GM21423 (cell line): ENCODE measurements at regions not wholly inside any gene's neighbourhood (a gene's known extent, or its start where the extent isn't known, plus 50 kb on each side); places are given as distances from the start of the nearest gene placed in this dataset.
"Not testable (repeated sequence)": the region's sequence is repeated elsewhere in the genome, so short reads cannot be mapped to it uniquely, and the experiment has no call there.

Source experiments
- ATAC-seq: cut with Tn5 transposase; IDR thresholded peaks from one replicate; pipeline ENCODE4 v1.9.1; 2021; ENCODE audit warnings: mild to moderate bottlenecking, moderate library complexity; ENCODE audit not compliant: unreplicated experiment

DNA sequence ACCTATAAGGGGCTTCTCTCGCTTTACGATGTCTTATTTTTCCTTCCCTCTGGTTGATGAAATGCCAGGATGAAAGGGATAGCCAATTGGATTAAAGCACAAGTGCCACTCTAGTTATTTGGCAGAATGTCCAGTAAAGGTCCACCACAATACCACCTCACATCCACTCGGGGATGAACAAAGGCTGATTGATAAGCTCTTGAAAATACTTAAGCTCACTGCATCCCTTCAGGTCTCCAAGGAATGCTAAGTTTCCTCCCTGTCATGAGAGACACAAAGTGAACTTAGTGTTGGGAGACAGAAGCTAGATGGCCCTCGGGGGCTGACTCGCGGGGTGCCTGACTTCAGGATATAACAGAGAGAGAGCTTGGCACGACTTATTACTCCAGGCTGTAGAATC lies 185.9 kb upstream of the ZNF644 start:
- ATAC-seq: not testable (repeated sequence)

DNA sequence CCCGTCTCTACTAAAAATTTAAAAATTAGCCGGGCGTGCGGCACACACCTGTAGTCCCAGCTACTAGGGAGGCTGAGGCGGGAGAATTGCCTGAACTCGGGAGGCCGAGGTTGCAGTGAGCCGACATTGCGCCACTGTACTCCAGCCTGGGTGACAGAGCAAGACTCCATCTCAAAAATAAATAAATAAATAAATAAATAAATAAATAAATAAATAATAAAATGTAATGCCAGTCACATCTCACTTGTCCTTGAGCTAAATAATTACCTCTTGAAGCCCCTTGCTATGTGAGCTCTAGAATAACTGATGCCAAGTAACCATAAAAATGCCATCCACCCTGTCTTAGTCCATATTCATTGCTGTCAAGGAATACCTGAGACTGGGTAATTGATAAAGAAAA lies 182.3 kb upstream of the ZNF644 start:
- not testable (repeated sequence) for ATAC-seq

DNA sequence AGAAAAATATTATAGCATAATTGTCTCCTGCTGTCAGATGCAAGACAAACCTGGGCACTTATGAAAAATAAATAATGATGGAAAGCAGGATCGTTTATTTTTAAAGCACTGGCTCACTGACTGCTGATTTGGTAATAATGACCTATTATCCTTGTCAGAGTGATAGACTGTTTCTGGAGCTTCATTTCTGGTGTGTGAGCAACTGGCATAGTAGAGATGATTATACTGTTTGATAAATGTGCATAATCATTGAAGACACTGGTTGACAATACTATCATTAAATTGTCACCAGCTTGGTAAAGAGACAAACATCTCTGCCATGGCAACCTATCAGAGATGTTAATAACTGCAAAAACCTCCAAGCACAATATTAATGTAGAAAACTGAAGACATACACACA lies 179.9 kb upstream of the ZNF644 start:
- ATAC-seq: no peak

DNA sequence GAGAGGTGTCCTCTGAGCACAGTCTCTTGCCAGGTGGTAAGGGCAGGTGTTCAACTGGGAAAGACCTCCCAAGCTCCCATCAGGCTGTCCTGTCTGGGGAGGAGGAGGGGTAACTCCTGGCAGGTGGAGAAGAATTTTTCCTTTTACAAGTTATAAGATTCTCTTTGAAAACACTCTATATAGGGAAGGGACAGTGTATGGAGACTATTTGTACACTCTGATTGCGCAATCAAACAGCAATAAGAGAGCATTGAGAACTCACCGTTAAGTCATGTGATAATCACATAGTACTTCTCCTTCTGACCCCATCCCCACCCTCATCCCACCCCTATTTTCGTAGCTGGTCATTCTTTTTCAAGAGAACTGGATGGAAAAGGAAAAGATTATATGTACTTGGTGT lies 179.3 kb upstream of the ZNF644 start:
- ATAC-seq: no peak

DNA sequence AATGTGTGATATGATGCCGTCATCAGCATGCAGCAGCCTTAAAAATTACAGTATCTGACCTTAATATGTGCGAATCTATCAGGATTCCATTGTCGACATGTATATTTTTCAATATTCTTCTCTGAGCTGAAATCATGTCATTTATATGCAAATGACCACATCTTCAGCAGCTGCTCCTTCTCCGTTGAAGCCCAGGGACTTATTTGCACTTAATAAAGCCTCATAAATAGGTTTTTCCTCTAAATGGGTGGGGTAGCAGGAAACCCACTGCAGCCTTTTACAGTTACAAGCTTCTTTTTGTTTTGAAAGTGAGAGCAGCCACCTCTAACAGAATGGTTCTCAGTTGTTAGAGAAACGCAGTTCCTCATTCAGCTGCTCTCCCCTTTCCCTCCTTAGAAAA lies 178.8 kb upstream of the ZNF644 start:
- no peak for ATAC-seq

DNA sequence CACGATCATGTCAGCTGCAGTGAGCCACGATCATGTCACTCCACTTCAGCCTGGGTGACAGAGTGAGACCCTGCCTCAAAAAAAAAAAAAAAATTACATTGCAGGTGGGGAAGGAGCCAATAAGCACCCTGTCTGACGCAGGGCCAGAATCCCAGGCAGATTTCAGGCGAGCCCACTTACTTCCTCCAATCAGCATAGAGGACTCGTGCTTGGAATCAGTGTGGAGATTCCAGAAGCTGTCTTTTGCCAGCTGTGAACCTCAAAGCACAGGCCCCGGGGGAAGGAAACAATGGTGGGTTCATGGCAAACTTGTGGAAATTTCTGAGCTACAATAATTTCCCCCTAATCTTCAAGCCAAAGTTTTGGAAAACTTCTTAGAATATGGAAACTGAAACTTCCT lies 178.2 kb upstream of the ZNF644 start:
- ATAC-seq: no peak

DNA sequence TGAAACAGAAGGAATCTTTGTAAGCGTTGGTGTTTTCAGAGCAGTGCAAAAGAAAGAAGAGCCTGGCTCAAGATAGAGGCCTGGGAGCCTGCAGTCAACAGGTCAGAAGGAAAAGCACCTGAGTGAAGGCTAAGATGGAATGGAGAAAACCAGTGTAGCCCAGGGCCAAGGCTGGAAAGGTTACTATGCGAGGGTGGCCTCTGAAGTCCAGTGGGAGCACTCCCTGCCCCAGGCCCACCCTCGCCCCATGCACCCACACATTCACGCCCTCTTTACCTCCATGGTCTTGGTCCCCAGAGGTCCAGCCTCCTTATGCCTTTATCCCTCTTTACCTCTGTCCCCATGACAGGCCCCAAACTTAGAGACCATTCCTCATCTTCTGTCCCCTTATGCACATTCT lies 169.2 kb upstream of the ZNF644 start:
- ATAC-seq: no peak

DNA sequence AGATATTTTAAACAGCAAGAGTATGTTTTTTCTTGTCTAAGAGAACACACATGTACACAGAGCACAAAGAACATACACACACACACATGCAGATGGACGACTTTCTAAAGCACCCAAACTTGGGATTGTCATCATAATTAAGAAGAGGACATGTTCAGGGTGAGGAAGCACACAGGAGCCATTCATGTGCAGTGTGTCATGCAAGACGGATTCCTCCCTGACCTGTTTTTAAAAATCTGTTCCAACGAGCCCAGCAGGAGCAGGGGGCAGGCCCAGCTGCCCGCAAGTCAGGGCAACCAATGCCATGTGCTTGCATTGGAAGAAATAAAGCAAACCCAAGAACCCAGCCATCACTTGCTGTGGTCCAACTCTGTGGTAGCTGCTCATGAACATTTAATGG lies 167.3 kb upstream of the ZNF644 start:
- ATAC-seq: no peak

DNA sequence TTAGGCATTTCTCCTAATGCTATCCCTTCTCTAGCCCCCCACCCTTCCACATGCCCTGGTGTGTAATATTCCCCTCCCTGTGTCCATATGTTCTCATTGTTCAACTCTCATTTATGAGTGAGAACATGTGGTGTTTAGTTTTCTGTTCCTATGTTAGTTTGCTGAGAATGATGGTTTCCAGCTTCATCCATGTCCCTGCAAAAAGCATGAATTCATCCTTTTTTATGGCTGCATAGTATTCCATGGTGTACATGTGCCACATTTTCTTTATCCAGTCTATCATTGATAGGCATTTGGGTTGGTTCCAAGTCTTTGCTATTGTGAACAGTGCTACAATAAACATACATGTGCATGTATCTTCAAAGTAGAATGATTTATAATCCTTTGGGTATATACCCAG lies 161.0 kb upstream of the ZNF644 start:
- not testable (repeated sequence) for ATAC-seq

DNA sequence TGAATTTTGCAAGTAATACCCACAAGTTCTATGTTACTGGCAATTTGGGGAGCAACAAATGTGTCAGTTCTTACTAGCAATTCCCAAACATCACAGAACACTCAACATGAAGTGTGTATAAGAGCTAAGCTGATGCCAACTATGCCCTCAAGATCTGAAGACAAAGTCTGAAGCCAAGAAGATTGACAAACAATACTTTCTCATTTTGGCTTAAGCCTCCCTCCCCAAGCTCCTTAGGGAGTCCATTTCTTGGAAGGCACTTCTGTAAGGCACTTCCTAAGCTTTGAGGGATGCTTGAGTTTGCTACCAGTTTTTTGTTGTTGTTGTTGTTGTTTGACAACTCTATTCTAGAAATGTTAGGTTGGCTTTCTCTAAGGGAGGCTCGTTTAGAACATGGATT lies 154.4 kb upstream of the ZNF644 start:
- ATAC-seq: no peak

DNA sequence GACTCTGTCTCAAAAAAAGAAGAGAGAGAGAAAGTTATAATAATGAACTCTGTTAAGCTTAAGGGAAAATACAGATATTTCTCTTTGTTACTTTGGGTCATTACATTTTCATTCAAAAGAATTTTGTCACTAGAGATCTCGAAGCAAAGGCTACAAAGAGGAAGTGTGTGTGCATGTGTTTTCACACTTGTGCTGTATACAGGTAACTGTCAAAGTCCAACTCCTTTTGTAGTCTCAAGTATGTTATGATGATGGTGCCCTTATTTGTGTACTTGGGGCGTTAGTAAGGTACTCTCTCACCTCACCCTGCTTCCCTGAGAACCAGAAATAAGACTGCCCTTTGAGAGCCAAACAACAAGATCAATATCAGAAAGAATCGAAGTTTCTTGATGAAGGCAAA lies 152.9 kb upstream of the ZNF644 start:
- no peak for ATAC-seq

DNA sequence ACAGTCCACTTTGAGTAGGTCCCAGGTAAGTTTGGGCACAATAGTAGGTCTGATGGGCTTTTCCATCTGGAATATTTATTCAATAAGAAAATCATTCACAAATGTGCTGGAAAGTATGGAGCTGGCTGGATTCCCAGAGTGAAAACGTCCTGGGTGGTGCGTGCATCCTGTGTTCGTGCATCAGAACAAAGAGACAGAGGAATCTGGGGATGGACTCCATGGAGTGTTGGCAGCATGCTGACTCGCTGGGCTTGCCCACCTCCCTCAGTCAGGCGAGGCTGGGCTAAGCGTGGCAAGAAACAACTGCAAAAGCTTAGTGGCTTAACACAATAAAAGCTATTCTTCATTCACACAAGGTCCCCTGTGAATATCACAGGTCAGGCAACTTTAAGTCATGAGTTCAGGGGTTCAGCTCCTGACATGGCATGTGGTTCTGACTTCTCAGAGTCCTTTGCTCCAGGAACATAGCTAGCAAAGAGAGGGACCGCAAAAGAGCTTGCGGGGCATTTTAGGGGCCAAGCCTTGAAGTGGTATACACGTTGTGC lies 151.6 kb upstream of the ZNF644 start:
- no peak for ATAC-seq

DNA sequence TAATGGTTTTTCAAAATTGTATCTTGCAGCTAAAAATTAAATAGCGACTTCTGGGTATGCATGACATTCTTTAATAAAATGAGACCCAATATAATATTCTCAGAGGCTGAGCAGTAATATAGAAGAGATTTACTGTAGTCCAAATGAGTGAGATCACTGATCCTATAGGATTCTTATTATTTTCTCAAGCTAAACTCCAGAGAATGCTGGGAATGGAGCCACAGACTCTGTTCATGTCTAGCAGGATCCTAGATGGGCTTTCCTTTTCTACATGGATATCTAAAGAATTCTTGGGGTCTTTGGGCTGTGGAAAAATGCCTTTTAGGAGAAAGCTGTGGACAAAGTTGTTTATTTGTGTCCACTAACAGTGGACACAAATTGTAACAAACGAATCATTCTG lies 150.7 kb upstream of the ZNF644 start:
- ATAC-seq: no peak

DNA sequence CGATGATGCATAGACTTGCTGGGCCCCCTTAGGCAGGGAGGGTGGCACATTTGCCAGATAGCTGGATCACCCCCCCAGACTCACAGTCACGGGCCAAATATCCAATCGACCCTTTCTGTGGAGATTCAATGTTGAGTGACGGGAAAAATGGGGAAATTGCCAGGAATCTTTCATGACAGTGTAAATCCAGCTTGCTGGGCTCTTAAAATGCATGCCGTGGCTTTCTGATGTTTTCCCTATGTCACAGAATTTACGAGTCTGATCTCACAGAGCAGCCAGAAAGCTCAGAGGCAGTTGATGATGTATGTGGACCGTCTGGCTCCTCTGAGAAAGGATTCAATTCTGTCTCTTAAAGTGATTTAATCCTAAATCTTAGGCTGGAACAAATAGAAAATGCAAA lies 150.1 kb upstream of the ZNF644 start:
- ATAC-seq: no peak

DNA sequence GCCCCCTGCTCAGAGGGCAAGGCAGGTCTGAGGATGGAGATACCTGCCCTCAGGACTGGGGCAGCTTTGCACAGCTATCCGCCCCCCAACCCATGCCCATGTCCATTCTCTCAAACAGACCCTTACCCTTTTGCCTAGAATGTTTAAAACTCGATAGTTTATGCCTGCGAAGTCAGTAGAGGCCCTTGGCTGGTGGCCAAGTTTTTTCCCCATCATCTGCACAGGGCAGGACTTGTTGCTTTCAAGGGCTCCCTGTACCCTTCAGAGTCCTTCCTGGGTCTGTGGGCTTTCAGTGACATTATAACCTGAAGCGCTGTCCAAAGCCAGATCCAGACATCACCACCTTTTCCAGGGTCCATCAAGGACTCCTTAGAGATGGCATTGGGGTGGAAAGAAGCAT lies 148.7 kb upstream of the ZNF644 start:
- no peak for ATAC-seq

DNA sequence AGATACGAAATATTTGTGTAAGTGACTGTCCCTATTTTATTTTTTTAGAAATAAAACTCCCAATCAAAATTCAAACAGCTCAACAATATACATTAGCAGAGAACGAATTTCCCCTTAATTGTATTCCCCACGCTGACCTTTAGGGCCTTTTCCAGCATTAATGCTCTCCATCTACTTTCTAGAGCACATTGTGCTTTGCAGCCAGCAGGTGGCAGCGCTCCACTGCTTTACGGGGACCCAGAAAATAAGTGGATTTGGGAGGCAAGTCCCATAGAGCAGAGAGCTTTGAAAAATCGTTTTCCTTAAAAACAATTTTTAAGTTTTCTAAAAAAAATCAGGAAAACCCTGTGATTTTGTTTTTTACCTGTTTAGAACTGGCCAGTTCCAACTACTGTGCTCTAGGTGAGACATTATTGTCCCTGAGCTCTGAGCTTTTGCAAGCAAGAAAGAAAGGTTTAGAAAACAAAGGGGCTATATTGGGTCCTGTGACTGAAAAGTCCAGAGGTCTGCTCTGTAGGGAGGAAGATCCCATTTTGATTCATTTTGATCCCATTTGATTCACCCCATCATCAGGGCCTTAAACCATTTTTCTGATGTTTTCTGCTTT lies 144.4 kb upstream of the ZNF644 start:
- peak; percentile 47 for ATAC-seq

DNA sequence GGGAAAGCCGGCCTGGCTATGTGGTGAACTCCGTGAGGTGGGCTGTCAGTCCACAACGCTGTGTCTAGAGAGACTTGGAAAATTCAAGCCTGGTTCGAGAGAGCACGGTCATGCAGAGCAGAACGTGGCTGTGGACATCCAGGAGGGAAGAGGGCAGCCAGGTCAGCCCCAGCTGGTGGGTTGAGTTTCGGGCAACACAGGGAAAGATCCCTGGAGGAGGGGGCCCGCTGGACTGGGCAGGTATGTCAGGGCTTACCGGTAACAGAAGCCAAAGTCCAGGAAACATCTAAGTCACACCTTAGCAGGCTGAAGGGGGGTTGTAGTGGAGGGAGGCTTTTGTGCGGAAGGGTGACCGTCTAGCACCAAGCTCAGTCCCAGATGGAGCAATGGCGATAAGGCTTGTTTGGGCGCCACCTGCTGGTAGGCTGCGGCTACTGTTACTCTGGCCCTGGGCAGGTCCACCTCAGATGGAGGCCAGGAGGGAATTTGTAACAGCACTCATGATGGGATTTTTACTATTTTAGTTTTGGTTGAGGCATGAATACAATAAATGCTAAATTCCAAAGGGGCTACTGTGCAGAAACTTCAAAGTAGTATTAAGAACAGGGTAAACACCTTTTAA lies 143.3 kb upstream of the ZNF644 start:
- peak; percentile 93 for ATAC-seq

DNA sequence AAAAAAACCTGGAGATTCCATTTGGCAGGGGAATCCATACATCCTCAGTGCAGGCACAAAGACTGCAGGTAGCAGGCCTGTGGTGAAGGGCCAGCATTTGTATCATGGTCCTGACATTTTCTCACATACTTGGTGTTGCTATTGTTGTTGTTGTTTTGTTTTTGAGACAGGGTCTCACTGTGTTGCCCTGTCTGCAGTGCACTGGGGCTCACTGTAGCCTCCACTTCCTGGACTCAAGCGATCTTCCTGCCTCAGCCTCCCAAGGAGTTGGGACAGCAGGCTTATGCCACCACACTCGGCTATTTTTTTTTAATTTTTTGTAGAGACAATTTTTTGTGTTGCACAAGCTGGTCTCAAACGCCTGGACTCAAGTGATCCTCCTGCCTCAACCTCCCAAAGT lies 140.8 kb upstream of the ZNF644 start:
- no peak for ATAC-seq

DNA sequence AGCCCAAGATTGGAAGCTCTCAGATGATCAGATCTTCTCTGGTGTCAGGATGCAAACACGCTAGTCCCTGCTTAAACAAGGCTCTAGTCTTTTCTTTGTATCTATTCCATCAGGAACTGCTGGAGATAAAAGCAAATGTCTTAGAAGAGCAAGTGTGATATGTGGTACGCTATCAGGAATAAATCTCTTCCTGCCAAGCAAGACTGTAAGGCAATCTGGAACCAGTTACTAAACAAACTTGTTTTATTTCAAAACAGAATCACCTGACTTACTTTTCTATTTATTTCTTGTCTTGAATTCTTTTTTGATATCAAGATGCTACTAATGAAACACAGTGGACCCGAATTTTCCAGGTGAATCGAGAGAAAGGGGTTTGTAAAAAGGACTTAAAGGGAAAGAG lies 139.9 kb upstream of the ZNF644 start:
- no peak for ATAC-seq

DNA sequence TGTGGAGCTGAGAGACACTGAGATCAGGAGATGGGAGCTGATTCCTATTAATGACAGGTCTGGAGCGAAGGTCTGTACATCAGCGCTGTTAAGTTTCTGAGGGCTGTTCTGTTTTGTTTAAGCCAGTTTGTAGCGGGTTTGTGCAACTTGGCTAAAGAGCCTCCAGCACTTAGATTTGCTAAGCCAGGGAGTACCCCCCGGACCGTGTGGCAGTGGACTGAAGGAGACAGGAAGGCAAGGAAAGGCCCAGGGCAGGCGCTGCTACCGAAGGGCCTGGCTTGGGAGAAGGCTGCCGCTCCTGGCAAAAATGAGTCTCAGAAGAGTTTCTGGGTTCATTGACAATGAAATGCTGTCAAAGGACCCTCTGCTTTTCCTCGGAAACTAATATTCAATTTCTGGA lies 139.3 kb upstream of the ZNF644 start:
- ATAC-seq: no peak

DNA sequence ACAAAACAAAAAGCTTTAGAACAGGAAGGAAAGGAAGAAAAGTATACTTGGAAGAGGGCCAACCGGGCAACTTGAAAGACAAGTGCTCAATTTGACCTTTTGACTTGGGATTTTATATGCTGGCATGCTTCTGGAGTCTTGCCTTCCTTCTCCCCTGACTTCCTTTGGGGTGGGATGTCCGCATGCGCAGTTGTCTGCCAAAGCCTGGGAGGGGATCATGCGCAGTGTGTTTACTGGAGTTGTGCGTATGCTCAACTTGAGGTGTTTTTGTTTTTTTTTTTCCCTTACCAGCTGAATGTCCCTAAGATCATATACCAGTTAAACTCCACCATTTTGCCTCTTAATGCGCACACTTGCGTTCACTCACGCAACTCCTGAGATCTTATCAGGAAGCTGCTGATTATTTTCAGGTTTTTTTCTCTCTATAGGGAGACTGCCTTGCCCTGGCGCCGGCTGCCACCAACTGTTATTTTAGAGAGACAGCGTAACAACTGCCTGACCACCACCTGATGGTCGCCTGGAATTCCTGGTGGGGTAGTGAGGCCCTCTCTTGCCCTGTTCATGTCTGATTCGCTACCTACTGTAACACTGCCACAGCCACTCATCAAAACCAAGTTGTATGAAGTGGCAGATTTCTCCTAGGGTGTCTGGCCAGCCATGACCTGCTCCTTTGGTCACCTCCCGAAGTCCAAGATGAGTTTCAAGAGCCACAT lies 138.7 kb upstream of the ZNF644 start:
- no peak for ATAC-seq

DNA sequence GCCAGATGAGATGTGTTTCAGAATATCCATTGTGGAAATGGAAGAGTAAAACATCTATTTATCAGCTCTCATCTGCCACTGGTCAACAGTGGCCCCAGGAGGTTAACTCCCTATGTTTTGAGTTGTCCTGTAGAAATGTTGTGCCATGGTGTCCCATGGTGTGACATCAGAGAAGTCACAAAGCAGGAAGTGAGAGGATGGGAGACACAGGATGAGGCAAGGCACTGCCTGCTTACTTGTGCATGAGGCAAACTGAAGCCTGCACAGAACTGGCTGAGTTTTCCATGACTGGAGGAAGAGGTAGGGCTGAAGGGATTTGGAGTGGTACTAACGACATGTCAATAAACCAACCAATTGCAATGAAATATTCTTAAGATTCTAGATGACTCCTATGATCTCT lies 131.5 kb upstream of the ZNF644 start:
- ATAC-seq: no peak
